GM12891 (cell line): ENCODE measurements at regions not wholly inside any gene's neighbourhood (a gene's known extent, or its start where the extent isn't known, plus 50 kb on each side); places are given as distances from the start of the nearest gene placed in this dataset.
A peak's percentile ranks its signal among the peaks of the same experiment; 100 is the strongest.
"Not testable (repeated sequence)": the region's sequence is repeated elsewhere in the genome, so short reads cannot be mapped to it uniquely, and the experiment has no call there.

Experiments
- DNase-seq: peaks from one replicate; pipeline ENCODE4 v3.0.0; 2011; ENCODE audit warnings: low spot score; ENCODE audit not compliant: insufficient read length
- FAIRE-seq: peaks from 2 replicates; lab custom pipeline; 2011; peaks lifted over from hg19 to GRCh38; lab: Jason Lieb, UNC
- PAX5 ChIP-seq: IDR thresholded peaks from 2 replicates; pipeline ENCODE4 v1.6.1; 2011; ENCODE audit warnings: low read length, moderate library complexity, mild to moderate bottlenecking; ENCODE audit not compliant: insufficient read depth, severe bottlenecking
- POLR2A ChIP-seq: IDR thresholded peaks from 2 replicates; pipeline ENCODE4 v1.6.1; 2011; ENCODE audit warnings: low read depth, low read length, control low read depth
- POLR2AphosphoS5 ChIP-seq: IDR thresholded peaks from 2 replicates; pipeline ENCODE4 v1.6.1; 2011; ENCODE audit warnings: low read depth, low read length, control low read depth
- POU2F2 ChIP-seq: IDR thresholded peaks from 2 replicates; pipeline ENCODE4 v1.6.1; 2011; ENCODE audit warnings: low read depth, mild to moderate bottlenecking, control low read depth, low read length, moderate library complexity
- SPI1 ChIP-seq: IDR thresholded peaks from 2 replicates; pipeline ENCODE4 v1.6.1; 2011; ENCODE audit warnings: low read depth, low read length, control low read depth
- TAF1 ChIP-seq: IDR thresholded peaks from 2 replicates; pipeline ENCODE4 v1.6.1; 2011; ENCODE audit warnings: low read depth, low read length, control low read depth

DNA sequence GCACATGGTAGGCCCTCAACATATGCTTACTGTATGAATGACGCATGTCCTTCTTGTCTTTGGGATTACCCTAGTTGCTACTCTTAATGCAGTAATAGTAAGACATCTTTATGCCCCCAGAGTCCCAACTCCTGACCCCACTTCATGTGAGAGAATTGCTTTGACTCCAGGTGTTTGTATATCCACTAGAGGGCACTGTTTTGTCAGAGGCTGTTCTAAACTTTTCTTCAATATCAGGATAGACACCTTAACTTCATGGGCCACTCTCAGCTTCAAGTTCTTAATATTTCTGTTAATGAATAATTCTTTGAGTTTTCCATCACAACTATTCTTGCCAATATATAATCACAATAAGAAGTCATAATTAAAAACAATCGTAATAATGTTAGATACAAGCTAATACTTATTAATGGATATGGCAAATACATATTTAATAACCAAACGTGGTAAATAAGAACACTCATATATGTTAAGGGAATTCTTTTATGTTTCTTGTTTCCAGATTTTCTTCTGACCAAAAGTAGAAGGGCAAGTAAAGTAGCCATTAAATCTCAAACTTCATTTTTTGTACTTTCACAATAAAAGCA is 337.2 kb upstream of the DNAJC19 start:
- TF ChIP-seq SPI1 (no peak), POU2F2 (no peak)
- DNase-seq (peak; percentile 10), FAIRE-seq (no peak)

DNA sequence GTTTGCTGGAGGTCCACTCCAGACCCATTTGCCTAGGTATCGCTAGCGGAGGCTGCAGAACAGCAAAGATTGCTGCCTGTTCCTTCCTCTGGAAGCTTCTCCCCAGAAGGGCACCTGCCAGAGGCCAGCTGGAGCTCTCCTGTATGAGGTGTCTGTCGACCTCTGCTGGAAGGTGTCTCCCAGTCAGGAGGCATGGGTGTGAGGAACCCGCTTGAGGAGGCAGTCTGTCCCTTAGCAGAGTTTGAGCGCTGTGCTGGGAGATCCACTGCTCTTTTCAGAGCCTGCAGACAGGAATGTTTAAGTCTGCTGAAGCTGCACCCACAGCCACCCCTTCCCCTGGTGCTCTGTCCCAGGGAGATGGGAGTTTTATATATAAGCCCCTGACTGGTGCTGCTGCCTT is 335.0 kb upstream of the DNAJC19 start:
- not testable (repeated sequence) for DNase-seq, FAIRE-seq

- FAIRE-seq, result no peak
These were observed 328.8 kb upstream of the DNAJC19 start for GRCh38 chr3:181318321-181318720.

DNA sequence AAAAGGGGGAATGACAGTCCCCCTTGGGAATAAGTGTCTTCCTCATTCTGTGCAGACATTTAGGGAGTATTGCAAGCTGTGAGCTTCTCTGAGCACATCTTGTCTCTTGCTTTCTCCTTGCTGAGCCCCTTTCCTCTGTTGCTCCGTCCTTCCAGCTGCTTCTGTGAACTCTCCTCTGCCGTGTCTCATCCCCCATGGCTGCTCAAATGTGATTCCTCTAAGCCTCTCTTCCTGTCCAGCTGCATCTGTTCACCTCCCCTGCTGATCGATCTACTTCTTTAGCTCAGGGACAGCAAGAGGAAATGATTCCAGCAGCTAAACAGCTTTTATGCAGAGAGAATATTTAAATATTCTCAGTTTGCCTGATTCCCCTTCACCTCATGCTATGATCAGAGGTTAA is 328.0 kb upstream of the DNAJC19 start:
- TF ChIP-seq PAX5 (no peak), POLR2A (no peak), POU2F2 (no peak)
- DNase-seq (no peak), FAIRE-seq (no peak)

More at GRCh38 chr3:181318321-181318720, 328.8 kb upstream of the DNAJC19 start:
- TF ChIP-seq POU2F2 (no peak), PAX5 (no peak)
- no peak for DNase-seq

DNA sequence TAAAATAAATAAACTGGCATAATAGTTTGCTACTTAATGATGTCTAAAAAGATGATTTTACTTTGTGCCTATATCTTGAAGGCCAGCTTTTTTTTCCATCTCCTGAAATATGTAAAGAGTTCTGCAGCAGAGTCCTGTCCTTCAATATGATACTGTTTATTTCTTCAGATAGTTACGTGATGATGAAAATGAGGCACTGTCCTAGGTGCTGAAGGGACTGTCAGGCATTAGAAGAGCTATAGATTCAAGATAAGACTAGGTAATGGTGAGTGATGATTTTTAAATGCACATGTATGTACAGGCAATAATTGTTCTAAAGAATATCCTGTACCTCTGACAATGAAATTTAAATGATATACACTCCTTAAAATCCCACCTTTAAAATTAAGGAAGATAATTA is 326.9 kb upstream of the DNAJC19 start:
- TF ChIP-seq SPI1 (no peak), POLR2A (no peak), POLR2AphosphoS5 (no peak), PAX5 (no peak), TAF1 (no peak), POU2F2 (no peak)
- FAIRE-seq (no peak), DNase-seq (no peak)

- FAIRE-seq (no peak), DNase-seq (no peak)
- TF ChIP-seq POLR2AphosphoS5 (no peak), PAX5 (no peak), POLR2A (no peak), SPI1 (no peak), POU2F2 (no peak), TAF1 (no peak)
These were observed 323.8 kb upstream of the DNAJC19 start for GRCh38 chr3:181313335-181313734.

GRCh38 chr3:181311186-181311585 is 321.6 kb upstream of the DNAJC19 start:
- DNase-seq, result no peak
- FAIRE-seq, result no peak
- TF ChIP-seq POLR2AphosphoS5, result no peak
- no peak for TF ChIP-seq TAF1
- TF ChIP-seq SPI1, result no peak
- TF ChIP-seq POLR2A, result no peak
- TF ChIP-seq PAX5, result no peak
- TF ChIP-seq POU2F2, result no peak

GRCh38 chr3:181302960-181303359 is 313.4 kb upstream of the DNAJC19 start:
- FAIRE-seq, result no peak

DNA sequence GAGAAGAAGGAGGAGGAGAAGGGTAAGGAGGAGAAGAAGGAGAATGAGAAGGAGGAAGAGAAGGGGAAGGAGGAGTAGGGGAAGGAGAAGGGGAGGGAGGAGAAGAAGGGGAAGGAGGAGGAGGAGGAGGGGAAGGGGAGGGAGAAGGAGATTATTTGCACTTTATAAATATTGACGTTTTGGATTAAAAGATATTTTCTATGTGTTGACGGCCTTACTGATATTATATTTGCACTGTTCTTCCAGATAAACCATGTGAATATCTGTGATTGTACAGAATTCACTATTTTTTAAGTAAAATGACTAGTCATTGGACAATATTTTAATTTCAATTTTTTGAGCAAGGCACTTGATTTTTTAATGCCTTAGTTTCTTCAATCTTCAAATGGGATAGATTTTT is 310.5 kb upstream of the DNAJC19 start:
- DNase-seq (no peak), FAIRE-seq (no peak)
- TF ChIP-seq POU2F2 (no peak), SPI1 (no peak), POLR2AphosphoS5 (no peak), PAX5 (no peak), TAF1 (no peak), POLR2A (no peak)

More at GRCh38 chr3:181302960-181303359, 313.4 kb upstream of the DNAJC19 start:
- TF ChIP-seq POLR2A (no peak), SPI1 (no peak), POU2F2 (no peak), POLR2AphosphoS5 (no peak), TAF1 (no peak), PAX5 (no peak)
- no peak for DNase-seq

DNA sequence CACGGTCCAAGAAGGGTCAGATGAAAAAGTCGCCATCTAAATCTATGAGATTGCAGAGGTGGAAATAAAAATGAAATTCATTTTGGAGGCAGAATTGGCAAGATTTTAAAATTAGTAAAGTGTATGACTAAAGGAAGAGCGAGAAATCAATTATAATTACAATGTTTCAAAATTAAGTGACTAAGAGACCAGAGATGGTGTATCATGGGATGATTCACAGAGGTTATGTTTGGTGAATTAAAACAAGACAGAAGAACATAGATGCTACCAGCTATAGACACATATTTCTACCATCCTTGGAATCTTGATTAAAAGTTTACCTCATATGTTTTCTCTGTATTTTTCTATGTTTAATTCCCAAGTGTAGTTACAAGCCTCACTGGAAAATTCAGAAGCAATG is 308.9 kb upstream of the DNAJC19 start:
- no peak for FAIRE-seq
- no peak for DNase-seq
- no peak for TF ChIP-seq SPI1
- no peak for TF ChIP-seq PAX5
- no peak for TF ChIP-seq POLR2AphosphoS5

DNA sequence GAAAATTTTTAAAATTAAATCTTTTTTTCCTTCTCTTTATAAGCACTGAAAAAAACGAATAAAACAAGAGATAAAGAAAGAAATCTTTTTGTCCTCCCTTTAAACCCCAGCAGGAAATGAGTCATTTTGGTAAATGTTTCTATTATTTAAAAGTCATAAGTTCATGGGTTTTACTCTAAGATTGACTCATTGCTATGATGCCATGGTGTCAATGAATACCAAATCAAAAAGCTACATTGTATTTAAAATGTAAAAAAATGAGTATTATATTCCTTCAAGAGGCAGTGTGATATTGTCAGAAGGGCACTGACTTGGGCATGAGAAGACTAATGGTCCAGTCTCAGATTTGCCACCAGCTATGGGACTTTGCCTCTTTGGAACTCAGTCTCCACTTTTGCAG is 303.4 kb upstream of the DNAJC19 start:
- DNase-seq, result no peak
- no peak for TF ChIP-seq TAF1
- TF ChIP-seq SPI1, result no peak
- no peak for TF ChIP-seq POLR2A
- no peak for FAIRE-seq
